ENCODE measurements at regions not wholly inside any gene's neighbourhood (a gene's known extent, or its start where the extent isn't known, plus 50 kb on each side); places are given as distances from the start of the nearest gene placed in this dataset.
"Not testable (repeated sequence)": the region's sequence is repeated elsewhere in the genome, so short reads cannot be mapped to it uniquely, and the experiment has no call there.

DNA sequence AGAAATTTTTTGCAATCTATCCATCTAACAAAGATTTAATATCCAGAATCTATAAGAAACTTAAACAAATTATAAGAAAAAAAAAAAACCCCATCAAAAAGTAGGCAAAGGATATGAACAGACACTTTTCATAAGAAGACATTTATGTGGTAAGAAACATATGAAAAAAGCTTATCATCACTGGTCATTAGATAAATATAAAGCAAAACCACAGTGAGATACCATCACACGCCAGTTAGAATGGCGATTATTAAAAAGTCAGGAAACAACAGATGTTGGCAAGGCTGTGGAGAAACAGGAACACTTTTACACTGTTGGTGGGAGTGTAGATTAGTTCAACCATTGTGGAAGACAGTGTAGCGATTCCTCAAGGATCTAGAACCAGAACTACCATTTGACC is 110.3 kb upstream of the SLC7A11 start:
- TF ChIP-seq, protein P1, sequence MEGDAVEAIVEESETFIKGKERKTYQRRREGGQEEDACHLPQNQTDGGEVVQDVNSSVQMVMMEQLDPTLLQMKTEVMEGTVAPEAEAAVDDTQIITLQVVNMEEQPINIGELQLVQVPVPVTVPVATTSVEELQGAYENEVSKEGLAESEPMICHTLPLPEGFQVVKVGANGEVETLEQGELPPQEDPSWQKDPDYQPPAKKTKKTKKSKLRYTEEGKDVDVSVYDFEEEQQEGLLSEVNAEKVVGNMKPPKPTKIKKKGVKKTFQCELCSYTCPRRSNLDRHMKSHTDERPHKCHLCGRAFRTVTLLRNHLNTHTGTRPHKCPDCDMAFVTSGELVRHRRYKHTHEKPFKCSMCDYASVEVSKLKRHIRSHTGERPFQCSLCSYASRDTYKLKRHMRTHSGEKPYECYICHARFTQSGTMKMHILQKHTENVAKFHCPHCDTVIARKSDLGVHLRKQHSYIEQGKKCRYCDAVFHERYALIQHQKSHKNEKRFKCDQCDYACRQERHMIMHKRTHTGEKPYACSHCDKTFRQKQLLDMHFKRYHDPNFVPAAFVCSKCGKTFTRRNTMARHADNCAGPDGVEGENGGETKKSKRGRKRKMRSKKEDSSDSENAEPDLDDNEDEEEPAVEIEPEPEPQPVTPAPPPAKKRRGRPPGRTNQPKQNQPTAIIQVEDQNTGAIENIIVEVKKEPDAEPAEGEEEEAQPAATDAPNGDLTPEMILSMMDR (conservative IDR thresholded peaks at IDR 0.05; ENCODE audit: low read depth, low read length): not testable (repeated sequence)
- not testable (repeated sequence) for TF ChIP-seq EZH2 (IDR thresholded peaks at IDR 0.05; ENCODE audit: low read length, unreplicated experiment); EZH2phosphoT487 (IDR thresholded peaks at IDR 0.05; ENCODE audit: borderline replicate concordance, low read length)

Data from PC-3 (cell line).